GM21515 (cell line): ENCODE measurements at regions not wholly inside any gene's neighbourhood (a gene's known extent, or its start where the extent isn't known, plus 50 kb on each side); places are given as distances from the start of the nearest gene placed in this dataset.

Source experiments
- ATAC-seq: cut with Tn5 transposase; IDR thresholded peaks from one replicate; pipeline ENCODE4 v1.9.1; 2021; ENCODE audit not compliant: unreplicated experiment

DNA sequence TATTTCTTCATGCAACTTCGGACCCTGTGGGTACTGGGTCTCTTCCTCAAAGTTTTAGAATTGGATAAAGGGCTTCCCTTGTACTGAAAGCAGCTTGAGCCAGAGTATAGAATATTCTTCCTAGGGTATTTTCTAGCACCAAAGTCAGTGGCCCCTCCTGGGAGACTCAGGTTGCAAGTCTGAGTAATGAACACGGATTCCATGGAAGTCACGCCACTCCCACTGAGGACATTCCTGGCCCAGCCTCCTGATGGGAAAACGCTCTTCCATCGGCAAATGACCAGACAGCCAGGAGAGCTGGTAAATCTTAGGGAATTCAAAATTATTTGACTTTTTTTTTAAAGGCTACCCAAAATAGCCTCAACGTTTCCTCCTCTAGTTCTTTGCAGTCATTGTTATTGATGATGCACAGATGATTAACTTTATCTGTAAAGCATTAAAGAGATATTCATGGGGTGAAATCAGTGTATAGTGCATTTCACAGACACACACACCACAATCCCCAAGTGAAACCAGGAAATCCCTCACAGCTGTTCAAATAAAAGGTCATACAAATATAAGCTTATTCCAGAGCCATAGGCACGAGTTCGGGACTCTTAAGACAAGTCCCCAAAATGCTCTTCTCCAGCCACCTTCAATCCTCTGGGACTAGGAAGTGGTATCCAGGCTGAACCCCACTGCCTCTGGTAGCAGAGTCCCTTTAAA lies 248.8 kb downstream of the SOD2 start:
- no peak for ATAC-seq

DNA sequence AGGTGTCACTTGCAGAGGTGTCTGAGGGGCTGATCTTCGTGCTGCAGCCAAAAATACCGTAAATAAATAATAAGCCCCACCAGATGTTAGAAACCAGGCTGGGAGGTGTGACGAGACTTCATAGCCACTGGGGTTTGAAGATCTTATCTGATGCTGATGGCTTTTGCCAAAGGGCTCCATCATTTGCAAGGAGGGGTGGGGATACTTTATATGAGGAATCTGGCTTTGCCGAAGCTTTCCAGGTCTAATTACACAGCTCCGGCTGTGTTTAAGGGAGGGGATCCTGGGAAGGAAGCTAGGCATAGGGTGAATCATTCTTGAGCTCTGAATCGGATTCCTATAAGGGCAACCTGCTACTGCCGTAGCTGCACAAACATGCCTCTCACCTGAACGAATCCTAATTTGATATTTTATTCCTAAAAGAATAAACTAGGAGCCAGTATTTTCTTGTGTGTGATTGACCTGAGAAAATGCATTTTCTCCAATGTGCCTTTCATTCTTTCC lies 249.6 kb downstream of the SOD2 start:
- ATAC-seq = no peak

- no peak for ATAC-seq
These were observed 251.4 kb downstream of the SOD2 start for GRCh38 chr6:159441704-159441981.

- ATAC-seq = no peak
These were observed 251.9 kb downstream of the SOD2 start for GRCh38 chr6:159440911-159441703.

DNA sequence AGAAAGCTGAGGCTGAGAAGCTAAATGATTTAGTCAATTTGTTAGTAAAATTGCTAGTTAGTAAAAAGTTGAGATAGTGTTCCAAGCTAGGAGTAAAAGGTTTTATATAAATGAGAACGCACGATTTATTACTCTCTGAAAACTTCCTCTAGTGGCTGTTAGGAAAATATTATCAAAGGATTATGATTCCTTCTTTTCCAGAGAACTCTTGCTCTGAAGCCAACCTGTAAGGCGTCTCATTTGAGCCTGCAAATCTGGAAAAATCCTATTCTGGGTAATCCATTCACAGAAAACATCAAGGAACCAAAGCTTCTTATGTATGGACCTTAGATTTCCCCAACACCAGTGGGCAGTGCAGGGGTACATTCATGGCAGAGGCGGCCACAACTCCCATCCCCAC lies 252.7 kb downstream of the SOD2 start:
- ATAC-seq = no peak

DNA sequence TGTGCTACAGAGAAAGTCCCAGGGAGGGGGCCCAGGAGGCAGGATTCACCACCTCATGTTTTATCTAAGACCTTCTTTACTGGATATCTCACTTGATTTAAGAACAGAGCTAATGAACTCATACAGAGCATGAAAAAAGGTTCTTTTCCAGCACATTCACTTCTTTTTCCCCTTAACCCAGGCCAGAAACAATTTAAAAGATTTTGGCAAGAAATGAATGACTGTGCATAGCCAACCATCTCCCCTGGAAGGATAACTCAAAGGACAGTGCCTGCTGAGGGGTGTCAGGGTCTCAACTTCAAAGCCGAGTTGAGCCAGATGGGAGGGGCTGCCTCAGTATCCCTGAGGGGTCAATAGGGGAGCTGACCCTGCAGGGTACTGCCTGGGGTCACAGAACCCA lies 253.4 kb downstream of the SOD2 start:
- no peak for ATAC-seq

- ATAC-seq = no peak
These were observed 254.9 kb downstream of the SOD2 start for GRCh38 chr6:159438106-159438505.

DNA sequence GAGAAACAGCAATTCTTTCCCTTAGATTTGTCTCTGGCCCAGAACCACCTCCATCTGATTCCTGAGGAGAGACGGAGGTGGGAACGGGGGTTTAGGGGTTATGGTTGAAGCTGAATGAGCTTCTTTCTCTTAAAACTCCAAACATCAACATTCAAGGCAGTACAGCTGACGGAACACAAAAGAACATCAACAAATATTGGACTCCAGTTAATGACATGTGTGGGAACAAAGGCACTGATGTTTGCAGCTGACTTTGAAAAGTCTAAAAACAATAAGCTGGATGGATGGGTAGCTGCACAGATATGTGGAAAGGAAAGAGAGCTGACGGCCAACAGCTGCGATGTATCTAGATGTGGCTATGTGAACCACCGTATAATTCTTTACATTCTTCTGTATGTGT lies 256.5 kb downstream of the SOD2 start:
- no peak for ATAC-seq

DNA sequence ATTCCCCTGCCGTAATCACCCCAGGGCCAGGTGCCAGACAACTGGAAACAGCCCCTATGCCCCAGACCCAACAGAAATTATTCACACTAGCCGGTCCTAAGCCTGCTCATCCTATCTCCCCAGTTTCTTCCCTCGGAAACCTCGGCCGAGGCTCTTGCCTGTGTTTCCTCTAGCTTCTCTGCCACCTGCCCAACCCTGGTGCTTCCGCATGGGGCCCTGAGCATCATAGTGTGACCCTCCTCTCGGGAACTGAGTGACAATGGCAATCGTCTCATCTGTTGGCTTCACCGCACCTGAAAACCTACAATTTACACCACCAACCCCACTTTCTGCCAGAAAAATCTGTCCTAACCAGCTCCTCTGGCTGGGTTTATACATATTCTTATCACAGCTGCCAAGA lies 257.3 kb downstream of the SOD2 start:
- no peak for ATAC-seq

DNA sequence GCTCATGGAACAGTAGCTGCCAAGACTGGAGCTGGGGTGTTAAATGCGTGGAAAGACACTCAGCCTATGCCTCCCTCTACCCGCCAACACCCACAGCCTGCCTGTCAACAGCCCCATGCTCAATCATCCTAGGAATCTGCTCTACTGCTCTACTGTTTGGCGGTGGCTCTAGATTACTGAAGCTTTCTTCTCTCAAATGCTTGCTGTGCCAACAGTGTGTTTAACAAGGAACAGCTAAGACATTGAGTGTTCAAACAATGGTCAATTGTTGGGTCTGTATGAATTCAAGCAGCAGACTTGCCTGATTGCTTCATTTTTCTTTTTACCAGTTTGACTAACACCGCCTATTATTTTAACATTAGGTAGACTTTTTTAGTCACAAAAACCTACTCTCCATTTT lies 258.6 kb downstream of the SOD2 start:
- ATAC-seq = no peak

DNA sequence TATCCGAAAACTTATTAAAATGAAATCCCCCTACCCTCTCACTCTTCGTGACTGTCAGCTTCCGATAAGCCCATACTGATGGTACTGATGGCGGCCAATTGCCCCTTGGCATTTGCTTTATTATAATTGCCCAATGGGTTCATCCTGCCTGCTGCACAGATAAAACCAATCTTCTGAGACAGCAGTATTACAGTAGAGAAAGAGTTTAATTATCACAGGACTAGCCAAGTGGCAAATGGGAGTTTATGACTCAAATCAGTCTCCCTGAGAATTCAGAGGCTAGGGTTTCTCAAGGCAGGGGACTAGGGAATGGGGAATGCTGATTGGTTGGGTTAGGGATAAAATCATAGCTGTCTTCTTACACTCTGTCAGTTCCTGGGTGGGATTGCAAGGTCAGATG lies 259.5 kb downstream of the SOD2 start:
- no peak for ATAC-seq

GRCh38 chr6:159431750-159432149 lies 261.3 kb downstream of the SOD2 start:
- no peak for ATAC-seq

DNA sequence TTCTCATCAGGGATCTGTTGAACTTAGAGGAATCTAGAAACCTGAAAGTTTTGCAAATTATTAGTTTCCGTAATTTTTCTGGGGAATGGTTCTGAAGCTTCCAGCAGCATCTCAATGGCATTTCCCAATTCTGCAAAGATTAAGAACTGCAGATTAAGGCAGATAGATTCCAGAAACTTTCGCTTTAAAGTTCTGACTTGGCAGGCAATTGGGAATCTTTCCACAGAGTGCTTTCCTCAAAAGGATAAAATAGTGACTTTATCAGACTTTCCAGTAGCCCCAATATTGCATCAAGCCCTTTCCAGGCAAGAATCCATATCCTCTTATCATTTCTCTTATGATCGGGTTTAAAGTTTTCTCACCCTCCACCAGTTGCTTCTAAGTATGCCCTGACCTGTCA lies 261.1 kb downstream of the FNDC1 start:
- ATAC-seq = no peak

DNA sequence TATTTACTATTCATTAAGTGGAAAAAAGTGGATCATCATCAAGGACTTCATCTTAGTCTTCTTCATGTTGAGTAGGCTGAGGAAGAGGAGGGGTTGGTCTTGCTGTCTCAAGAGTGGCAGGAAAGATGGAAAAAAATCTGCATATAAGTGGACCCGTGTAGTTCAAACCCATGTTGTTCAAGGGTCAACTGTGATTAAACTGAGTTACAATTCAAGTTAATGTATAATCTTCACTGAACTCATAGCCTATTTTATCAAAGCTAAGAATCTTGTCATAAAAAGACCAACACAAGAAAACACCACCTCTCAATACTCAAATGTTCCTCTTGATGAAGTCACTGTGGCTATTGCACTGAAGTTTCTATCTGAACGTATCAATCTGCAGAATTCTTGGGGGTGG lies 260.2 kb downstream of the FNDC1 start:
- ATAC-seq = no peak

DNA sequence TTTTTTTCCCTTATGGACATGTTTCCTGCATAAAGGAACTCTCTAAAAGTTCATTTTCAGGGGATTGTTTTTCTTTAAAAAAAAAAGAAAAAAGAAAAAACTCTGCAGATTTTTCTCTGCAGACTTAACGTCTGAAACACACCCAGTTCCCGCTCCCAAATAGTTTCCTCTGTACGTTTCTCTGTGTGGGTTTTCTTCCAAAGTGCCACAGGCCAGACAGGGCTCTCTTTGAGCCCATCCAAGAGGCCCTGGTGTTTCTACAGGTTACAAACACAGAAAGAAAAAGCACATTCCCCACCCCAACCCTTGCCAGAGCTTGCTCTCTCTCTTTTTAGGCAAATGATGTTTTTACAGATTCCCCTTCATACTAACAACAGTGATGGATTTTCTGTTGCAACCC lies 258.6 kb downstream of the FNDC1 start:
- ATAC-seq = no peak

DNA sequence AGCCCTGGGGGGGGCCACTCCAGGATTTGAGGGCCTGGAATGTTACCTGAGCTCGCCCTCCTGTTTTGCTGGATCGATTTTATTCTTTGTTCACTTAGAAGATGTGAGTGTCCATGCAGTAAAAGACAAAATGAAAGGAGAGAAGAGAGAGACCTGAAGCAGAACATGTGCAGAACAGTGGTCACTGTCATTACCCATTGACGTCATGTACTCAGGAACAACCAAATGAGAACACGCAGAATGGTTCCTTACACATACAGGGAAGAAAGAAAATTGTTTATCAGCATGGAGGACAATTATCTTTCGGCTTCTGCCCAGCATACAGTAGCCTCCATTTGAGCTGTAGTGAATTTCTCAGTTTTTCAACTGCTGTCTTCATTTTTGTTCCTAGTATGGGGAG lies 258.1 kb downstream of the FNDC1 start:
- ATAC-seq = no peak

DNA sequence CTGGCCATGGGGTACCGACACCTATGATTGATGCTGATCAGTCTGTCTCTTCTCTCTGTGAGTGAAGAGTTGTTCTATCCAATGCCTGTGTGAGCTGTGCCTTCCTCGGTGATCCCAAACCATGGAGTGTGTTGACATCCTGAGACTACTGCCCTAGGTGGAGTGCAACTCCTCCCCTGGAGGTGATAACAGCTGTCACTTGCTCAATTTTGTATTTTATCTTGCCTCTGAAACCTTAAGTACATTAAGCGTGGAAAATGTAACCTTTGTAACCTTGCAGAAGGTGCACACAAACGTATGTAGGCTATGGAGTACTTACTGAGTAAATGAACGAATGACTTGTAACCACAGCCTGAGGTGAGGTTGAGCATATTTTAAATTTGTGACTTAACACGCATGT lies 256.2 kb downstream of the FNDC1 start:
- no peak for ATAC-seq

GRCh38 chr6:159422041-159422984 lies 253.1 kb downstream of the FNDC1 start:
- ATAC-seq = no peak

- no peak for ATAC-seq
These were observed 252.4 kb downstream of the FNDC1 start for GRCh38 chr6:159421586-159421985.

- no peak for ATAC-seq
These were observed 249.8 kb downstream of the FNDC1 start for GRCh38 chr6:159418997-159419396.

- ATAC-seq = no peak
These were observed 247.8 kb downstream of the FNDC1 start for GRCh38 chr6:159416891-159417560.
